CD4-positive, alpha-beta T cell treated with Interleukin-4 for 1 hour (primary cell): ENCODE measurements at regions not wholly inside any gene's neighbourhood (a gene's known extent, or its start where the extent isn't known, plus 50 kb on each side); places are given as distances from the start of the nearest gene placed in this dataset.
"Not testable (repeated sequence)": the region's sequence is repeated elsewhere in the genome, so short reads cannot be mapped to it uniquely, and the experiment has no call there.

Source experiments
- DNase-seq, 2 donors: peaks; one replicate each; pipeline ENCODE4 v3.0.0-alpha.2; 2020 to 2022

DNA sequence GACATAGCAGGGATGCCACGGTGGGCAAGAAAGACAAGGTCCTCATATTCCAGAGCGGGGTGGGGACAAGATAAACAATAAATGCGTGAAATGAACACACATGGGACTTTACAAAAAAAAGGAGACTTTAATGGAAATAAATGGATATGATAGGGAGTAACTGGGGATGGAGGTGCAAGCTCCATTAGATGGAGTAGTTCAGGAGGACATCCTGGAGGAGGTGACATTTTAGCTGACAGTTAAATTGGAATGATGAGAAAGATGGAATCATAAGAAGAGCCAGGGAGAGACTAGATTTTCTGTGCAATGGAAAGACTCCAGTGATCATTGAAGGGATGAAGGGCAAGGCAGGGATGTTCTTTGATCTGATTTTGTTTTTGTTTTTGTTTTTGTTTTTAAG is 83.6 kb upstream of the MYL10 start:
- no peak for DNase-seq

DNA sequence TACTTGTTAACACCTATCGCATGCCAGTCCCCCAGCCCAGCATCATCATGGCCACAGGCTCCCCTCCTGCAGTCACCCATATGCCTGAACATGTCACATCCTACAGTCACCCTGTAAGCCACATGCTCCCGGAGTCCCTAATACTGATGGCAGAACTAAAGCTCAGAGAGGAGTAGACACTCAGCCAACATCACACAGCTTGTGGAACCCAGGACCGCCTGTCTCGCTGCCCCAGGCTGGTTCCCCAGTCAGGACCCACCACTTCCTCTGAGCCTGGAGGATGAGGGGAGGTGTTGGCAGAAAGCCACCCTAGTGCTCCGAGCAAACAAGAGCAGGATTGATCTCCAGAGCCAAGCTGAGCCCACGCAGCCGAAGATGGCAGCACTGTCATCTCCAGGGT is 85.0 kb upstream of the MYL10 start:
- no peak for DNase-seq

DNA sequence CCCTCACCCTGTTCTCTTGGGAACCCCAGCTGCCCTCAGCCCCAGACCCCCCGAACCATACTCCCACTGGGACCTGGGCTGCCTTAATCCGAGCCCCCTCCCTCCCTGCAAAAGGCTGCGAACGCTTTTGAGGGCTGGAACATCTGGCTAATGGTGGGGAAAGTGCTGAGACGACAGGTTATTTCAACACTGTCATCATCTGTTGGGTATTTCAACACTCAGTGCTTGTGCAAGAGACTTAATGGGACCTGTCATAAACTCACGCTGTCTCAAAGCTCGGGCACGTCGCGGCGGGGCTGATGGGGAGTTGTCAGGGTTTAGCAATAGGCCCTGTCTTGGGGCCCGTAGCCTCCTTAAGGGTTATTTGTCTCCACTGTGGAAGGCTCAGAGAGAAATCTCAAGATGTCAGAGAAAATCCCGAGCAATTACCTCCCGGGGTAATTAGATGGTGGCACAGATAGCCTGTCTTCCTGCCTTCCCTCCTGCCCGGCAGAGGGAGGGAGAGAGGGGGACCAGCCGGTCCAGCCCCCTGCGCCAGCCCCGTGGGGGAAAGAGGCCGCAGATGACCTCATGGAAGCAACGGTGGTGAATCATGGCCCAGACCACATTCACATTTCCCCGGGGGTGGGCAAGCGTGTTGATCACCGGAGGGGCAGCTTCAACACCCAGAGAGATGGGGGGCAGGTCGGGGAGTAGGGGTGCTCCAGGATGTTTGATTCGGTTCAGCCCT is 88.7 kb upstream of the MYL10 start:
- DNase-seq = peak; percentile 26 to 79

GRCh38 chr7:101718363-101719122 is 89.4 kb upstream of the MYL10 start:
- peak in 1 of 2 donors; percentile 30 for DNase-seq

GRCh38 chr7:101719123-101719470 is 90.0 kb upstream of the MYL10 start:
- DNase-seq = no peak

- DNase-seq = no peak
These were observed 91.2 kb upstream of the MYL10 start for GRCh38 chr7:101720324-101720723.

DNA sequence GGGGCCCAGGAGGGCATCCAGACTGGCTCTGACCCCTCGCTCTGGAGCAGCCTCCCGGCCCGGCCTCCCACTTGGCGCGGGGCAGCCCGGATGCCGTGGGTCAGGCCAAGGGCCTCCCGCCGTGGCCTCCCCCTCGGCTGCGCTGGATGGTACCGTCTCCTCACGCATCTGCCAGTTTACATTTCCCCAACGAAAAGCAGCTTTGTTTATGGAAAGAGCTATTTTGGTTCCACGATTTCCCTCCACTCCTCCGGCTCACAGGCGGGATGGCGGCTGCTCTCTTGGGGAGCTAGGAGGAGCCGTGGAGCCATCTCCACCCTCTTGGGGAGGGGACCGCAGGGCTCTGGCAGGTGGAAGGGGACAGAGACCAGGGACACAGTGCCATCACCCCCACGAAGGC is 93.2 kb upstream of the MYL10 start:
- no peak for DNase-seq

DNA sequence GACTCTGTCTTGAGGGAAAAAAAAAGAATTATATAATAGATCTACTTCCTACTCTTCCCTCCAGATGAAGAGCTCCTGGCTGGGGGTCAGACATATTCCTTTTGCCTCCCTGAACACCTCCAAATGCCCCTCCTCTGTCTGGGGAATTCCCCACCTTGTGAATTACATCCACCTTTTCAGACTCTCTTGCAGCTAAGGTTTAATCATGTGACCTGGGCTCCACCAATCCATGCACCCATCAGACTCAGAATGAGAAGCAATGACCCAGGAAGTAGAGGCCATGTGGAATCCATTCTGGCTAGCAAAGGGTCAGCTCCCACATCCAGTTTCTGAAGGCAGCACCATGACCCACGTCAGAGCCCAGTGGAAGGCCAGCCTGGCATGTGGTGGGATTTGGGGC is 93.6 kb upstream of the CUX1 start:
- DNase-seq = no peak

DNA sequence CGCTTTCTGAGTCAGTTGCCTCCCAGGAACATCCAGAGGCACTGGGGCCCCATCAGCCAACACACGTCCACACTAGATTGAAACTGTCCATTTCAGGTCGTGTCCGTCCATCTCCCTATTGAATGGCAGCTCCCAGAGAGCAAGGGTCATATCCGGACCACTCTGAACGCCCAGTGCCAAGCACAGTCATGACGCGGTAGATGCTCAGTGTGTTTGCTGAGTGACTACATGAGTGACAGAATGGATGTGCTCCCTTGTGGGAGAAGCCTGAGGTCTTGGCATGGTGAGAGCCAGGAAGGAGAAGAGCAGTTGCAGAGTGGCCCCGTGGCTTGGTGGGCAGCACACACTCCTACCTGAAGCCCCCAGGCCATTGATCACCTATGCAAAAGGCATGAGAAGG is 92.5 kb upstream of the CUX1 start:
- no peak for DNase-seq

GRCh38 chr7:101725921-101726320 is 91.5 kb upstream of the CUX1 start:
- peak in 1 of 2 donors; percentile 23 for DNase-seq

- DNase-seq = no peak
These were observed 90.2 kb upstream of the CUX1 start for GRCh38 chr7:101727184-101727583.

DNA sequence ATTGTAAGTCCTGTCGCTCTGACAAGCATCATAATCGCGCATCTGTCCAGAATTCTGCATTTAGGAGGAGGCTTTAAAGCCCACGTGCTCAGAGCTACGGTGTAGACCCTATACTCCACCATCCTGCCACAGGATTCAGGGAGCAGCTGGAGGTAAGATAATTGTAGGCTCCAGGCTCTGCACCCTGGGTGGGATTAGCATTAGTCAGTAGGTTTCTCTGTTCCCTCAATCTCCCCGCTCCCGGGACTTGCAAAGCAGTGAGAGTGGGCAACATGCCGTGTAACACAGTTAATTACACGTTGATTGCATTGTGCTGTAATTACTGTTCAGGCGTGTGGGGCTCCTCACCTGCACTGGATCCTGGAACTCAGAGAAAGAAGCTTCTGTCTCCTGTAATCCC is 89.3 kb upstream of the CUX1 start:
- DNase-seq = no peak

GRCh38 chr7:101728873-101729240 is 88.6 kb upstream of the CUX1 start:
- not testable (repeated sequence) for DNase-seq

- no peak for DNase-seq
These were observed 88.1 kb upstream of the CUX1 start for GRCh38 chr7:101729241-101729883.

DNA sequence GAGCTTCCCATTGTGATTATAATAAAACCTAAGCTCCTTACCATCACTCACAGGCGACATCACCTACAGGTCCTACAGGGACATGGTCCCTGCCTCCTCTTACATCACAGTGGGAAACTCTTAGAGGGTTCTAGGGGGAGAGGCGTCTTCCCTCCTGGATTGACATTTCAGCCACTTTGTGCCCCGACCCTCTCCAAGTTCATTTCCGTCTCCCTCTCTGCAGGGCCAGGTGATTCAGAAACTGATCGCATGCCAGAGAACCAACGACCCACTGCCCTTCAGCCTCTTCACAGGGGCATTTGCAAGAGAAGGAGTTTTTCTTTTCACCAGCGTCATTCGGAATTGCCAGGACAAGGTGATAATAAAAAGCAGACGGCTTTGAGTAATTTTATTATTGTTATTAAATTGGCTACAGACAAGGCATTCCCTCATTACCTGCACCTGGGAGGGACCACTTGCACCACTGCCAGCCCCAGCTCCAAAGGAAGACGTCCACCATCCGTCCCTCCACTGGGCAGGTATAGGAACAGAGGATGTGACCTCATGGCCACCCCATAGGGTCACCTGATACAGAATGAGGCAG is 85.8 kb upstream of the CUX1 start:
- no peak for DNase-seq

GRCh38 chr7:101733713-101734475 is 83.5 kb upstream of the CUX1 start:
- DNase-seq = peak in 1 of 2 donors; percentile 22

- DNase-seq = no peak
These were observed 81.3 kb upstream of the CUX1 start for GRCh38 chr7:101736084-101736483.

DNA sequence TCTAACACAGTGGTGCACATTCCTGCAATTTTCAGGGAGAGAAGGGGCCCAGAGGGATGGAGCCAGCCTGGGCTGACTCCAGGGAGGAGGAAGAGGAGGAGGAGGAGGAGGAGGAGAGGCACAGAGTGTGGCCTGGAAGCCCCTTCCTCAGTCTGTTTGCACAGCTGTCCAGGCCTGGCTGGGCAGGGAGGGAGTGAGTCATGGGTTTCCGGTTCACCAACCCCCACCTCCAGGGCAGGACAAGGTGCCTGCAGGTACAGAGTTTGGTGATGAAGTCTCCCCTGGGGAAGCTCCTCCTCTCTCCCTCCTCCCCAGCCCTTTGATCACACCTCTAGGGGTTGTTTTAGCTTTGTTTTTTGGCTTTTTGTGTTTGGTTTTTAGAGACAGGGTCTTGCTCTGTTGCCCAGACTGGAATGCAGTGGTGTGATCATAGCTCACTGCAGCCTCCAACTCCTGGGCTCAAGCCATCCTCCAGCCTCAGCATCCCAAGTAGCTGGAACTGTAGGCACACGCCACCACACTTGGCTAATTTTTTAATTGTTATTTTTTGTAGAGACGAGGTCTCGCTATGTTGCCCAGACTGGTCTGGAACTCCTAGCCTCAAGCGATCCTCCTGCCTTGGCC is 77.5 kb upstream of the CUX1 start:
- DNase-seq = no peak

- no peak for DNase-seq
These were observed 76.3 kb upstream of the CUX1 start for GRCh38 chr7:101740981-101741725.

GRCh38 chr7:101743241-101743994 is 74.0 kb upstream of the CUX1 start:
- peak; percentile 65 to 71 for DNase-seq

DNA sequence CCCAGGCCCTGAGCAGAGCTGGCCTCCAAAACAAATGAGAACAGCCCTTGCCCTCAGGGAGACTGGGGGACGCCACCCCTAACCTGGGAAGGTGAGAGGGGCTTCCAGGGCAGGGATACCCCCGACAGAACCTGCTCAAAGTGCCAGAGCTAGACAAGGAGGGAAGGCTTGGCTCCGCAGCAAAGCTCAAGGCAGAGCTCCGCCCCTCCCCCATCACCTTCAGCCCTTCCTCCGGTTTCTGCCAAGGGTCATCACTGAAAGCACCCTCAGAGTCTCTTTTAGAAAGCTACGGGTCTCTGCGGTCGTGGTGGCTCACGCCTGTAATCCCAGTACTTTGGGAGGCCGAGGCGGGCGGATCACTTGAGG is 73.4 kb upstream of the CUX1 start:
- DNase-seq = no peak
